GM21390 (cell line): ENCODE measurements at regions not wholly inside any gene's neighbourhood (a gene's known extent, or its start where the extent isn't known, plus 50 kb on each side); places are given as distances from the start of the nearest gene placed in this dataset.
A peak's percentile ranks its signal among the peaks of the same experiment; 100 is the strongest.
"Not testable (repeated sequence)": the region's sequence is repeated elsewhere in the genome, so short reads cannot be mapped to it uniquely, and the experiment has no call there.

Experiments used
- ATAC-seq: cut with Tn5 transposase; IDR thresholded peaks from one replicate; pipeline ENCODE4 v1.9.1; 2021; ENCODE audit not compliant: unreplicated experiment

DNA sequence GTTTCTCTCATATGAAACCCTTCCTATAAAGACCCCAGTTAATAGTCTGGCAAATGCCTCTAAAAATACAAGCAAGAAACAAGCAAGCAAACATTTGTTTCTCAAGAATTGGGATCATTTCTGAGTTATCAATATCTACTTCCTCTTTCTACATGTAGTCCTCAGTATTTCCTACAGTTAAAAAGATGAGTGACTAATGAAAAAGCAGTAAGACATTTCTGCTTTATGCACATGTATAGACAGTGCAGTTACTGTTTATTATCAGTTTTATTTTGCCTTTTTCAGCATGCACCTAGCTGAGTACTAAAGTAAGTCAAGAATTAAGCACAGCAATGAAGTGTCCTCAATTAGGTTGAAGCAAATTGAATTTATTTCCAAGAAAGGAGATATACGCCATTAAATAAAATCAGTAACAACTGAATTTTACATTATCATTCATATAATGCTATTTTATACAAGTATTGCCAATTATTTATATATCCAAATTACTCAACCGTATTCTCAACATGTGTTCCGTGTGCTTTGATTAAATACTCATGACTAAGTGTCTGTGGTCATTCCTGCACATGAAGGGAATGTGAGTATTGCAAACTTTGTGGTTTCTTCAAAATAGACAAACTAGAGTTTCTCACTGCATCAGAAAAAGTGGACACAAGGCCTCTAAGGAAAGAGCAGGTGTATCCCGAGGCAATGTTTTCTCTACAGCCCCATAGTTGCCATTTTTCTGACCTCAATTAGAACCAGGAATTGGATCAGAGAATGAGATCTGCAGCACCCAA is 159.3 kb upstream of the MARCKS start:
- ATAC-seq: peak; percentile 69

DNA sequence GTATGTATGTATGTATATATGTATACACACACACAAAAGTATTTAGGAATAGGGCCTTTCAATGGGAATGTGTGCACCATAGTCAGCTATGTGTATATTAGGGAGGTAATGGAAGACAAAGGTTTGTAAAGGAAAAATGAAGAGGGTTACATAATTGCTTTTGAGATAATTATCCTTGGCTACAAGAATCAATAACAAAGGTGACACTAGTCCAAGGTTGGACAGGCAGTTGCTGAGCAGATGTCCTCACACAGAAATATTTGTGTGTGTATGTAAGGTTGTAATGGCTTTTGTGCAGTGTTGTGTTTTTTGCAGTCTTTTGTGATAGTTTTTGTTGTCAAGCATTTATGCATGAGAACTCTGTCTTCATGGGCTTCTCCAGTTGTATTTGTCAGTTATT is 157.9 kb upstream of the MARCKS start:
- ATAC-seq: no peak

DNA sequence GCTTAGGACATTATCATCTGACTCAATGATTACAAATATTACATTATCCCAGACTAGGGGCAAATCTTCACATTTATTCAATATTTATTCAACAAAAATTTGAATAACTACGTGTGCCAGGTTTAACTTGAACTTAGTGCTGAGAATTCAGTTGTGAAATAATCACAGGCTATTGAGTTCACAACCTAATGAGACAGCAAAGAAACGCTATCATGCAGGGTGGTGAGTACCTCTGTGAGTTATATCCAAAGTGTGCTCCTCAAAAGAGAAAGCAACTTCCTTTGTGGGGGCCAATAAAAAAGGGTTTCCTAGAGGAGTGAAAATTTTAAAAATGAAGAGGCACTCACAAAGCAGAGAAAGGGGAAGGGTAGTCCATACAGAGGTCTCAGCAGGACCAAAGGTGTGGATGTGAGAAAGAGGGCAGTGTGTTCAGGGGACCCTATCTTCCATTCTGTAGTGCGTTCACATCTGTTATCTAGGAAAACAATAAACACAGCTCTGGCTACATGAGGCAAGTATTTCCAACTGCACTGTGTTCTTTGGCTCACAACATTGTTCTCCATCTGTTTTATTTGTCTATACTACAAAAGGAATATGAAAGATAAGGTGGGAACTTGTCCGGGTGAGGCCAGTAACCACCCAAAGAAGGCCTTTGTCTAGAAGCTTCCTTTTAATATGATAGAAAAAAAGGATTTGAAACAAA is 155.4 kb upstream of the MARCKS start:
- no peak for ATAC-seq

DNA sequence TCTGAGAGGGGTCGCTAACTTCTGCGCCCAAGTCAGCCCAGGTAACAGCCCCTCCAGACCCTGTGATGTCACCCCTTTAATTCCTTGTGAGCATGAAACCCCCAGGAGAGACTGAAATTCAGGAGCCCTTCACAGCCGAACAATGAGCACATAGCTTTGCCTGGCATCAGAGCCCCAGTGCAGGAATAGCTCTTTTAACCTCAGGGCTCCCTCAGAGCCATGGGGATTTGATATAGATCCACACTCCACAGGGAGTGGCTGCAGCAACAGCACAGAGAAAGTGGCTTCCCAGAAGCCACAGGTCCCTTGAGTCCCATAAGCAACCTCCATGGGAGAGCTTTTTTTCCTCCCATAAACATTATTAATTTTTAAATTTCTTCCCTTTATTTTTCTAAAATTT is 150.0 kb upstream of the MARCKS start:
- no peak for ATAC-seq

DNA sequence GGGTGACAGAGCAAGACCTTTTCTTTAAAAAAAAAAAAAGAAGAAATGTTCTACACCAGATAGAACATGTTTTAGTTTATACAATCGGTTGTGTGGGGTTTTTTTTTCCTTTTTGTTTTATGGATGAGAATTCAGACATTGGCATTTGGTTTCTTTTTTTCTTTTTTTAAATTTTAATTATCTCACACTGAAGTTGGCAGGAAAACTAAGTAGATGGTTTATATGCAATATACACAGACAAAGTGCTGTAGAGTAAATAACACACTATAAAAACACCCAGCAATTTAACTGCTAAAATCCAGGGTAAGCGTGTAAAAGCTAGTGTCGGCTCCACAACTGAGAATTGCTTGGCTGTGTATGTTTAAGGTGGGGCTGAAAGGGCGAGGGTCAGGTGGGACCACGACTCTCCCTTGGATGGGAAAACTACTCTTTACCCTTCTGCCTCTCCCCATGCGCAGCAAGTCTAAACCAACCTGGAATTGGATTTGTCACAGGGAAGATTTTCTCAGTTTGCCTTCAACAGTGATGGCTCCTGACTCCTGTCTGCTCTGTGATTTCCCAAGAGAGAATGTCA is 147.1 kb upstream of the MARCKS start:
- no peak for ATAC-seq

DNA sequence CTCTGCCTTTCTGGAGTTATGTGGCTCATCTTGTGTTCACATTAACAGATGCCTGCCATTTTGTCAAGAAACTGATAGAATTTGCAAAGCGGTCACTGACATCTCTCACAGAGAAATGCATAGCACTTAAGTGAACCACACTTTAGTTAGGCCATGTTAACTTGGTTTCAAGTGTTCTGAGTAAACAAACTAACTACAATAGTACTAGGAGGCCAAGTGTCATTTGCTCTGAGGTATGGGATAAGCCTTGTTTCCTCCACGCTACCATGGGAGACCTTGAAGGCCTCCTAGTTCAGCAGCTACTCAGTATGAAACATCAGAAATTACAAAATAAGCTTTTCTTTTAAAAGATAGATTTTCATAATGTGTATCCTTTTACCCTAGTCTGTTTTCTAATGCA is 143.5 kb upstream of the MARCKS start:
- no peak for ATAC-seq

DNA sequence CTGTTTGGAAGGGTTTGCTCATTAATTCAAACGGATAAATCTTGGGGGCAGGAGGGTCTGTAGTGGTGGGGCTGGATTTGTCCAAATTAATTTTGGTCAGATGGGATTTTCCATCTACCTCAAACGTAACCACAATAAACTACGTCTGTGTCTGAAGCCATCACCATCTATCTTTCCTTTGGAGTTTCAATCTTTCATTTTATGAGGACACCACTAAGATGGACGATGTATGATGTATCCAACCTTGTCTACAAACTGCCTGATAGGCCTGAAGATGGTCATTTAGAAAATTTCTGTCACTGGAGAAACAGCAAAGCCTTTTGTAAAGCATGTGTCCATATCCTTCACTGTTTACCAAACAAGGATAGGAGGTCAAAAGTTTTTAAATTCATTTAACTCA is 138.6 kb upstream of the MARCKS start:
- ATAC-seq: no peak

DNA sequence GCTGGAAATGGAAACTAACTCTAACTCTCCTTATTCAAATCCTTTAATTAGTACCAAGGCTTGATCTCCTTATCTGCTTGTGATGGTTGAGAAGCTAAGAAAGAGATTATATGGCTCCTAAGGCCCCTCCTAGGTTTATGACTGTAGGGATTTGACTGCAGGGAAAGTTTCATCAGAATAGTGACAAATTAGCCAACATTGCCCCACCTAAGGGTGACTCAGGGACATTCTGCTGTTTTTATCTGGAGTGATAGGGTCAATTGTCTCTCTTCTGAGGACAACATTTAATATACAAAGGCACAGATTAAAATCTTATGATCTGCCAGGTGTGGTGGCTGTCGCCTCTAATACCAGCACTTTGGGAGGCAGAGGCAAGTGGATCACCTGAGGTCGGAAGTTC is 138.1 kb upstream of the MARCKS start:
- no peak for ATAC-seq

DNA sequence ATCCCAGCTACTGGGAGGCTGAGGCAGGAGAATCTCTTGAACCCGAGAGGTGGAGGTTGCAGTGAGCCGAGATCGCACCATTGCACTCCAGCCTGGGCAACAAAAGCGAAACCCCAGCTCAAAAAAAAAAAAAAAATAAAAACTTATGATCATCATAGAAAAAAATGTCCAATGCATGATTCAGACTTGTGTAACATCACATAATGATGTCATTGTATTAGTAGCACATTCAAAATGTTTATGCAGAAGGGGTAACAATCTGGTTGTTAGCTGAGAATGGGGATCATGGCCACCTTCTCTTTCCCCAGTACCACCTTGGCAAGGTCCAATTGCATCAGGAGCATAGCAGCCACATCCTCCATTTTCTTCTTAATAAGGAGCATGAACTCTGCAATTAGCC is 137.6 kb upstream of the MARCKS start:
- no peak for ATAC-seq

DNA sequence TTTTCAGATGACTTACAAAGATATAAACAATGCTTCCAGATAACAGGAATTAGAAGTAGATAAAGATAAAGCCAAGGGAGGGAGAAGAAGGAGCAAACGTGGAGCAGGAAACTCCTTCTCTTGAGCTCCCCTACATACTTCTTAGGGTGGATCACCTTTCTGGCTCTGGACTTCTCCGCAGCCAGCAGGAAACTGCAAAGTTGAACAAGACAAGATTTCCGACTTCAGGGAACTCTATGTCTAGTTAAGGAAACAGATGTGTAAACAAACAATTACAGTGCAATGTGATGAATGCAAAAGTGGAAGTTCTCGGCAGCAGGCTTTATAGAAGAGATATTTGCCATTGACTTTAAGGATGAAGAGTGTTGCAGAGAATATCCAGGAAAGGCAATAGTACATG is 134.0 kb upstream of the MARCKS start:
- ATAC-seq: no peak

DNA sequence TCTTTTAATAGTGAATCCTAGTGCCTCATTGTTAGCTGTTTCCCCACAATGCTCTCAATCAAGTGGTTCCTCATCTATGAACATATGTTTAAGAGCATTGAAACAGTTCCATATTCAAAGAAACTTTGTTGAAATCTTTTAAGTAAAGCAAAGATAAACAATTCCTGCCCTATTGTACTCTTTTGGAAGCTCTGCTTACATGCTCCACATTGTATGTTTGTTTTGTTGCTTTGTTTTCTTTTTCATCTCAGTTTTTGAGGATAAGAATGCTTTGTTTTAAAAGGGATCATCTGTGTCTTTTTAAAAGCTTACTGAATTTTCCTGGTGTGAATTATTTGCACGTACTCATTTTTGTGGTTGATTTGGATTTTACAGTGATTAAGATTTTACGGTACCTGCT is 132.2 kb upstream of the MARCKS start:
- not testable (repeated sequence) for ATAC-seq

DNA sequence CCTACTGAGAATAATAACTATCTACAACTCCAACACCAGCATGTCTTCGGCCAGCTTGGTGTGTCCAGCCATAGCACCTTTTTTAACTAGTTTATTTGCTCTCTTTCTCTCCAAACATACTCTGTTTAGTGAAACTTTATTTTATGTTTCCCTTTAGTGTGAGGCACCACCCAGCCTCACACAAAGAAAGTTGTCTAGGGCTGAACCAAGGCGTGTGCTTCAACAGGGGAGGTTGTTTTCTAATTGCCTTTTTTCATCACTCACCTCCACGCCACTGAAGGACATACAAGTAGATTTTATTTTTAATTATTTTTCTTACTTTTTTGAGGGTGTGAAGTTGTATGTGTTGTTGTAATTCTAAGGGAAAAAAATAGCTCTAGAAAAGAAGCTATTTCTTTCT is 125.6 kb upstream of the MARCKS start:
- no peak for ATAC-seq

DNA sequence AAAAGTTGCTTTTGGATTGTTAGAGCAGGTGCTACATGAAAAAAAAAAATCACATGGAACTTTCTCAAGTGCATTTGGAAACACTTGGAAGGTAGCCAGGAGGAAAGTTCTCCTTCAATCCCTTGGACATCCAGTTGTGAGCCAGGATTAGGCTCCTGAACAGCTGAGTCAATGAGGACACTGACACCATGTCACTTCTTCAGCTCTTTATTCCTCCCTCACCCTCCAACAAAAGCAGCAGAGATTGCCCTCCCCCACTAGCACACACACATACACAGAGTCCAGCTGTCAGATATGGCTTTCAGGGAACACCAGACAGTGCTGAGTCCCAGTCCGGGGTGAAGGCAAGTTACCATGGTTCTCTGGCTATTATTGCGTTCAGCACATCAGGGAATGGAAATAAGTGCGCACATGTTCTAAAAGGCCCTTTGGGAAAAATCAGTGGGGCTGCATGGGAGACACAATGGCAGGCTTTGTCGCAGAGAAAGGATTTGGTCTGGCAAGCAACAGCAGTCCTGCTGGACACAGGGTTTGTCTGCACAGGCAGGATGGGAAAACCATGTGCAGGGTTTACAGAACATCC is 124.7 kb upstream of the MARCKS start:
- no peak for ATAC-seq

DNA sequence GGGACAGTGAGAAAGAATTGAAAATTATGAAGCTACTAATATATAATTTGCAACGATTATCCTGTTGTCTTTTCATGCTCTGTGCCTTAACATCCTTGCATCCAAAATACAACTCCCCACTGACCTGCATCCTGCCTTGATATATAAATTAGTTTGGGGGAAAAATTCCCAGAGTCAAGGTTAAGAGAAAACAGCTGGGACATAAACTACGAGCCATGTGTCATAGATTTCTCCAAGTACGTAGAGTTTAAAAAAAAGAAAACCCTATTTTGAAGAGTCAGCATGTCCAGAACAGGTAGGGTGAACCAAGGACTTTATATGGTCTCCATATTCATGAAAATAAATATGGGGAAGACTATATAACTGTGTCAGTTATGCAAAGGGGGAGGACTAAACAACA is 123.8 kb upstream of the MARCKS start:
- no peak for ATAC-seq

DNA sequence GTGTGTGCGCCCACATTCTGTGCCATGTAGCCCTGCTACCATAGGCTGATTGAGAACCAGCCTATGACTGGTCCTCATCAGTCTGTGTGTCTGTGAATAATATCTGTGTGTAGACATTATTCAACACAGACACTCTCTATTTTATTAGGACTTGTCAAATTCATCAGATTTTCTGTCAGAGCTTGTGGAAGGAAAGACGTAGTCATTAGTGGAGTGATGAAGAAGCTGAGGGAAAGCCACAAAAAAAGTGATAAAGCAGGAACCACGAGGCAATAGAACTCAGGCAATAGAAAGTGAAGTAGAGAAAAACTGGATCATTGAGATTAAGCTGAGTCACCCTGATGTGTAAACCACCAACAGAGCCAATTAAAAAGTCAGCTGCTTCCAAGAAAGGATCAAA is 122.2 kb upstream of the MARCKS start:
- ATAC-seq: no peak

DNA sequence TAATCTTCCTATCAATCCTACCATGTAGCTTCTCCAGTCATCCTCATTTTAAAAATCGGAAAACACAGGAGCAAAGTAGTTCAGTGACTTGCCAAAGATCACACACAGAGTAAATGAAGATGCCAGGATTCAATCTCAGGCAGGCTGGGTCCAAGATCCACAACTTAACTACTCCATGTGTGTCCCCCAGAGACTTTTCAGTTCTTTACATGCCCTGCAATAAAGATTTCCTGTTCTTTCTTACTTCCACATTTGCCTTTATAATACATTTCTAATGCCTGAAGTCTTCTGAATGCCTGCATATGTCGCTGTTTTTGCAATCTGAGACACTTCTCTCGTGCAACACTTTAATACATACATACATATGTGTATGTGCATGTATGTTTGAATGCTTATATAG is 121.7 kb upstream of the MARCKS start:
- ATAC-seq: no peak

DNA sequence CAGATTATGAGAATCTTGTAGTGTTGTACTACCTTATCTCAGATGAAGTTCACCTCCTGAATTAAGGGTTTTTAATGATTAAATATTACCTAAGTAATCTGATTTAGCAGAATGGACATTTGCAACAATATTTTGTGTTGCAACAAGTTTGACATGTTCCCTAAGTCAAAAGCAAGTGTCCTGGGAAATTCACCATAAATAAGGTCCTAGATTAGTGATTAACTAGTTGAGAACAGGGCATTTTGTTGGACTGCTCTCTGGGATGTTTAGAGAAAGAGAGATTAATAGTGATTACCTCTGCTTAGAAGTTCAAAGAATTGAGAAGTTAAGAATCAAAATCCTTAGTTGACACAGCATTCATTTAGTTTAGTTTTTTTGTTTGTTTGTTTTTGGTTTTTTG is 120.2 kb upstream of the MARCKS start:
- ATAC-seq: no peak

DNA sequence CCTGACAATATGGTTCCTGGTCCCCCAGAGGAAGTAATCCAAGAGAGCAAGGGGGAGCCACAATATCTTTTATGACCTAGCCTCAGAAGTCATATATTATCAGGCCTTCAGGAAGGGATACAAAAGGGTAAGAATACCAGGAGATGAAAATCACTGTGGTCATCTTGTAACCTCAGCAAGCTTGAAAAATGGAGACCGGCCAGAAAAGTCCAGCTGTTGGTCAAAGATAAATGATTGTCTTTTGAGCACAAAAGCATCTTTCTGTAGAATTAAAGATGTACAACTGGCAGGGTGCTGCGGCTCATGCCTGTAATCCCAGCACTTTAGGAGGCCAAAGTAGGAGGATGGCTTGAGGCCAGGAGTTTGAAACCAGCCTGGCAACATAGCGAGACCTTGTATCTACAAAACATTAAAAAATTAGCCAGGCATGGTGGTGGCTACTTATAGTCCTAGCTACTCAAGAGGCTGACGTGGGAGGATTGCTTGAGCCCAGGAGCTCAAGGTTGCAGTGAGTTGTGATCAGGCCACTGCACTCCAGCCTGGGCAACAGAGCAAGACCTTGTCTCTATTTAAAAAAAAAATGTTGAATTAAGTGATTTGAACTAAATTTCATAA is 118.0 kb upstream of the MARCKS start:
- no peak for ATAC-seq

DNA sequence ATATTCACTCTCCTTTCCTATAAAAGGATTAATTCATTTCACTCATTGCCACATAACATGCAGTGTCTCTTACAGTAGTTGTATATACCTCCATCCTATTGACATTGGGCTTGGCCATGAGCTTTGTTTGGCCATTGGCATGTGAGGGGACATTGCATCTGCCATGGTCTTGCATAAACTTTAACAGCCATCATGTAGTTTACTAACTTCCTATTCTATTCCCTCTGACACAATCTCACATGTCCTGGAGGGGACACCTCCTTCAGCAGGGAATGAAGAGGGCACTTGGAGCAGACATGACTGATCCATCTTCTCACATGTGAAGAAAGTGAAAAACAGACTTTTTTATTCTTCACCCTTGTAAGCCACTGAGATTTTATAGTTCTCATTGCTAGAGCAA is 115.5 kb upstream of the MARCKS start:
- ATAC-seq: no peak

DNA sequence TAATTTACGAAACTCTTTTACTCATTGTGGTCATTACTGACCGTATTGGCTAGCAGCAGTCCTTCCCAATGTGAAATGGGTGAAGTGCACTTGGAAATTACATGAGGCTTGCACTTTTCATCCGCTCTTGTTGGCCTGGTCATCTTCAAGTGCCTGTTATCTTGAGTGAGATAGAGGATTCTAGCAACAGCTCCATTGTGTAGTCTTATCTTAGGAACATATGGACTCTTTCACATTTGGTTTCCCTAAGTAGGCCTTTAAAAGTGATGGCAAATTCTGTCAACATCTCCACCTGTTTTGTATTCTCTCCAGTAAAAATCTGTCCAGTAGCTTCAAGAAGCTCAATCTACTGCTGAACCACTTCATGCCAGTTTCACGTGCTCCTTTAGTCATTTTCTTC is 114.8 kb upstream of the MARCKS start:
- no peak for ATAC-seq

DNA sequence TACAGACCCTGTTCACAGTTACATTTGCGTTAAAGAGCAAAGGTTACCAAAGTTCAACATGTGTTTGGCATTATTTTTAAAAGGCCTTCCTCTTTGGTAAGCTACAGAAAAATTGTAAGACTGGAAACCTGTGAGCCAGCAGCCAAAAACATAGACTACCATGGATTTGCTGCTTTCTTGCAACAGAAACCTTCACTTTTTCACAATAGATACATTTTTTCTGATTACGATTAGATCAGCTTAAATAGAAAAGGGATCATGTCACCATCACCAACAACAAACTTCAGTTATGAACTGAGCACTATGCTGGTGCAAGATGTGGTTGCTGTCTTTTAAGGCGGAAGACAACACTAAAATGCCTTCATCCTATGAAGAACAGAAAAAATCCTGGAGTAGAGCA is 112.3 kb upstream of the MARCKS start:
- ATAC-seq: no peak
